Omental fat pad (tissue), 3 donors: ENCODE measurements at regions not wholly inside any gene's neighbourhood (a gene's known extent, or its start where the extent isn't known, plus 50 kb on each side); places are given as distances from the start of the nearest gene placed in this dataset.

Experiments used
- ATAC-seq: fragments of 150-250 bp; one replicate; pipeline ENCODE4 v1.9.1; 2016; ENCODE audit warnings: mild to moderate bottlenecking, moderate library complexity; ENCODE audit not compliant: low FRiP score
- DNase-seq: peaks from one replicate; pipeline ENCODE4 v3.0.0-alpha.2; 2019; ENCODE audit warnings: low spot score
- TF ChIP-seq, protein P1 (sequence below), 3 donors: fragments of 450-650 bp; IDR thresholded peaks; one replicate each; pipeline ENCODE4 v1.5.1; 2016 to 2017; ENCODE audit warnings: antibody characterized with exemption in 3 of 3, mild to moderate bottlenecking in 3 of 3, moderate library complexity in 2 of 3

DNA sequence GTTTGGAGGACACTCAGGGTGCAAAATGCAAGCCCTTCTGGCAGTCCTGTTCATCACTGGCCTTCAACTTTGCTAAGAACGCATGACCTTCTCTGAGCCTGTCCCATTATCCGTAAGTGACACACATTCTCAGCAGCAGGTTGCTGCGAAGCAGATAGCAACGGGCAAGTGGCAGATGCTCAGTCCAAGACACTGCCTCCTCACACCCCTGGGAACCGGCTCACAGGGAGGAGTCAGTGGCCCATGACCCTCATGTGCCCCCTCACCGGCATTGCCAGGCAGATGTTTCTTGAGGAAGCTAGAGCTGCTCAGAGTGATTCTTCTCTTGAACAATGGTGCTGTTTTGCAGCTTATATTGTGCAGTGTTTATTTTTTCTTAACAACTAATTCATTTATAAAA lies 737.2 kb upstream of the HS6ST1 start:
- DNase-seq (no peak), ATAC-seq (no peak)
- TF ChIP-seq, protein P1, sequence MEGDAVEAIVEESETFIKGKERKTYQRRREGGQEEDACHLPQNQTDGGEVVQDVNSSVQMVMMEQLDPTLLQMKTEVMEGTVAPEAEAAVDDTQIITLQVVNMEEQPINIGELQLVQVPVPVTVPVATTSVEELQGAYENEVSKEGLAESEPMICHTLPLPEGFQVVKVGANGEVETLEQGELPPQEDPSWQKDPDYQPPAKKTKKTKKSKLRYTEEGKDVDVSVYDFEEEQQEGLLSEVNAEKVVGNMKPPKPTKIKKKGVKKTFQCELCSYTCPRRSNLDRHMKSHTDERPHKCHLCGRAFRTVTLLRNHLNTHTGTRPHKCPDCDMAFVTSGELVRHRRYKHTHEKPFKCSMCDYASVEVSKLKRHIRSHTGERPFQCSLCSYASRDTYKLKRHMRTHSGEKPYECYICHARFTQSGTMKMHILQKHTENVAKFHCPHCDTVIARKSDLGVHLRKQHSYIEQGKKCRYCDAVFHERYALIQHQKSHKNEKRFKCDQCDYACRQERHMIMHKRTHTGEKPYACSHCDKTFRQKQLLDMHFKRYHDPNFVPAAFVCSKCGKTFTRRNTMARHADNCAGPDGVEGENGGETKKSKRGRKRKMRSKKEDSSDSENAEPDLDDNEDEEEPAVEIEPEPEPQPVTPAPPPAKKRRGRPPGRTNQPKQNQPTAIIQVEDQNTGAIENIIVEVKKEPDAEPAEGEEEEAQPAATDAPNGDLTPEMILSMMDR (IDR thresholded peaks at IDR 0.05) = no peak

DNA sequence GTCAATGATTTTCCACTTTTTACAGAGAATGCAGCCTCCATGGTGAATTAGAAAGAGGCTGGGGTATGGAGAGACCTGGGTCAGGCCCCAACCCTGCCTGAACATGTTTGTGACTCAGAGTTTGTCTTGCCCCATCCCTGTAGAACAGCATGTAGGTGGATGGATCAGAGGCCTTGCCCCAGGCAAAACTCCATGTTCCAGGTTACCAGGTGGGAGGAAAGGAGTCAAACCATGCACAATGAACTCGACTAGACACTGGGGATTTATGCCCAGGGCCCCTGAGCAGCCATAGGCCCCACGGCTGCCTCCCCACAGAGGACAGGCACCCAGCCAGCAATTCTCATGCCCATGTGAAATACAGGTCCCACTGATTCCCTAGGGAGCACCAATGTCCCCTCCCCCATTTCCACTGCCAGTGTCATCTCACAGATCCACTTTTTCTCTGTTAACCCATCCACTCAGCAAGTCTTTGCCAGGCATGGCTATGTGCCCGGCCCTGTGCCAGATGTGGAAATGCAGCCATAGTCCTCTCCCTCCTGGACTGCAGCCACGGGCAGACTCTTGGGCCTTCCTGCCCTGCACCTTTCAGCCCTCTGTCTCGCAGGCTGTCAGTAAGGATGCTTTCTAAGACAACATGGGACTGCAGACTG lies 737.8 kb upstream of the HS6ST1 start:
- ATAC-seq = peak; percentile 48
- DNase-seq = no peak
- TF ChIP-seq, protein P1 (IDR thresholded peaks at IDR 0.05) = no peak

DNA sequence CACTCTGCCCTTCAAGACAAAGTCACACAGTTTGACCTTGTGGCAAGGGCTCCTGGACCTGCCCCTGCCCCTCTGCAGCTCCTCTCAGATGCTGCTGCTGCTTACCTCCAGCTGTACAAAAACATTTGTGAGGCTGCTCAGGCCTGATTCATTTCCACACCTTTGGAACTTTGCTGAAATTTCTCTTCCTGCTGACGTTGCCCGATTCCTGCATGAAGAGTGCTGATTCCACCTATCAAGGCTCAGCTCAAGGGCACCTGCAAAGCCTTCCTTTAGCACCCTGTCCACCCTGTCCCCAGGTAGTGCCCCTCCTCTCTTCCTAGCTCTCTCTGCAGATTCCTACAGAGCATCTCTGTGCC lies 738.3 kb upstream of the HS6ST1 start:
- ATAC-seq = no peak
- no peak for DNase-seq
- TF ChIP-seq, protein P1 (IDR thresholded peaks at IDR 0.05) = no peak

DNA sequence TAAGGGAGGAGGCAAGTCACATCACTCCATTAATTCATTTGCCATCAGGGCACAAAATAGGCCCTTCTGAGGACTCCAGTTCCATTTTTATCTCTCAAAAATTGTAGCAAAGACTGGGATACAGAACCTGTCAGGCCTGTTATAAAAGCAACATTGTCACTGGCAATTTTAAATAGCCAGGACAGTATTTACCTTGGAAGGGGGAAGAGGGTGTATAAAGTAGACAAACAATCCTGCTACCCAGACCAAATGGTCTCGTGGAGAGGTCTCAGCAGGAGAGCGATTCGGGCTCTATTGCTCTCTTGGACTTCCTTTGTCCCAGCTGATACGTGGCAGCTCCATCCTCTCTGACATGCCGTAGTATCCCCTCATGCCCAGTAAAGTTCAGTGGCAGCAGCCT lies 740.3 kb upstream of the HS6ST1 start:
- no peak for ATAC-seq
- no peak for DNase-seq
- TF ChIP-seq, protein P1 (IDR thresholded peaks at IDR 0.05) = no peak

DNA sequence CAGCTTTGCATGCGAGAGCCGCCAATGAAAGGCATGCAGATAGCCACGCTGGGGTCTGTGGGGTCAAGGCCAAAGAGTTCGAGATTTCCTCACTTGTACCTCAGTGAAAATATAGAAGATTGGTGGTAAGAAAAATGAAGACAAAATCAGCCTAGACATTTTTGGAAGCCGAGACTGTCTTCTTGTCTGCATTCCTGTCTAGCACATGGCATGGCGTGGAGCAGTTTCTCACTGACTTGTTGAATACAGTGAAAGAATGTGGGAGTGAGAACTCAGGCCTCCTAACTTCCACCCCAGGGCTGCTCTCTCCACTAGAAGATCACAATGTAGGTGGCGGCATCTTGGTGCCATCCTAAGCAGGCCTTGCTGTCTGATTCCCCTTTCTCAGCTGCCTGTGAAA lies 740.8 kb upstream of the HS6ST1 start:
- TF ChIP-seq, protein P1 (IDR thresholded peaks at IDR 0.05) = no peak
- ATAC-seq (no peak), DNase-seq (no peak)

DNA sequence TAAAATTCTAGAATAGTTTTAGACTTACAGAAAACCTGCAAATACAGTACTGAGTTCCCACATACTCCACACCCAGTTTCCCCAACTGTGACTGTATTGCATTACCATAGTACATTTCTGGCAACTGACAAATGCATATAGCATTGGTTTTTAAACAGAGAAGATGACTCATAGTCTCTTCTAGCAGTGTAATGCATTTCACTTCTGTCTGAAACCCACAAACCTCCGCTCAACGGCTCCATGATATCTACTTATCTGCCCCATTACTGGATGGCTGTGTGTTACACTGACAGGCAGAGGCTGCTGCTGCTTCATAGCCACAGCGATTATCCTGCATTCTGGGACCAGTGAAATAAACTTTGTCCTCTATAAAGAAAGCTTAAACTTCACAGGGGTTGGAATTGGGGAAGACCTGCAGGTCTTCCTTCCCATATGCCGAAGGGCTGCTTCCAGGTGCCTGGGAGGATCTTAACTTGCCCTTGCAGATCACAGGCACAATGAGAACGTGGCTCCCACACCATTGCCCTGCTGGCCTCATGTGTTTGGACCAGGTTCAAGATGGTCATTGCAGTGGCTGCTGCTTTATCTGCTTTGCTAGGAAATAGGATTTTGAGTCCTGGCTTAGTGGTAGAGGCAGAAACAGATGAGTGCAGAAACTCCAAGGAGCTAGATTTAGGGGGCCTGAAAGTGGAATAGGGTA lies 742.6 kb upstream of the HS6ST1 start:
- DNase-seq = no peak
- TF ChIP-seq, protein P1 (IDR thresholded peaks at IDR 0.05) = no peak
- ATAC-seq = no peak

DNA sequence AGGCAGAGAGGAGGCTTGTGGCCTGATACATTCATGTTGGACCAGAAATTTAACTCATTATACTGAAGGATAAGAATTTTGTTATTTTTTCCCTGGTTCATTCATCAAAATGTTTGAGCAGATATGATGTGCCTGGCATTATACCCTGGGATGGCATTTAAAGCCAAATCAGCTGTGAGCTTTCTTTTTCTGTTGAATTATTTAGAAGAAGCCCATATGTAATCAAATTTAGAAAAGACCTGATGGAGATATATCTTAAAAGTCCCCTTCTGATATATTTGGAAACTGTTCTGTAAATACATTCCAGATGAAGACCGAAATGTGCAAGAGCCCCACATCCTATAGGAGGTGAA lies 743.1 kb upstream of the HS6ST1 start:
- DNase-seq (no peak), ATAC-seq (no peak)
- TF ChIP-seq, protein P1 (IDR thresholded peaks at IDR 0.05) = no peak
